ENCODE measurements at regions not wholly inside any gene's neighbourhood (a gene's known extent, or its start where the extent isn't known, plus 50 kb on each side); places are given as distances from the start of the nearest gene placed in this dataset.
A peak's percentile ranks its signal among the peaks of the same experiment; 100 is the strongest.

- Histone ChIP-seq H3F3A (ENCODE audit: low read length, unreplicated experiment) (no peaks in the 10 kb centered on the region), H3K36me3 (ENCODE audit: low read depth, low read length) (no peaks in the 10 kb centered on the region), H3K9me2 (replicated peaks; ENCODE audit: low read length) (no peaks in the 10 kb centered on the region), H3K79me2 (ENCODE audit: low read length) (no peaks in the 10 kb centered on the region), H3K4me2 (ENCODE audit: low read length) (no peak overlapping the region), H3K9ac (ENCODE audit: low read length) (no peak overlapping the region), H3K9me3 (ENCODE audit: low read length) (no peaks in the 10 kb centered on the region), H3K4me3 (ENCODE audit: low read length) (no peak overlapping the region), H3K27me3 (ENCODE audit: low read length) (no peaks in the 10 kb centered on the region), H3K4me1 (ENCODE audit: insufficient read depth, low read length) (no peaks in the 10 kb centered on the region), H2AFZ (ENCODE audit: low read length) (no peak overlapping the region), H4K20me1 (ENCODE audit: low read length) (no peaks in the 10 kb centered on the region), H3K27ac (ENCODE audit: low read length) (no peak overlapping the region)
- DNase-seq (no peak), ATAC-seq (peak; percentile 79)
- ChIA-PET POLR2A (ENCODE audit: unreplicated experiment) (no interaction called here), CTCF (no interaction called here)
- no TSS peak for BruUV-seq (replicated peaks)
- intact Hi-C loops (cut with micrococcal nuclease): no loop called here
- TF ChIP-seq CTCF (conservative IDR thresholded peaks at IDR 0.05; ENCODE audit: low read depth, low read length) (no peak), EZH2phosphoT487 (IDR thresholded peaks at IDR 0.05; ENCODE audit: borderline replicate concordance, low read length) (no peak)
These were observed 101.4 kb upstream of the PPM1H start for GRCh38 chr12:63036216-63036973.

GRCh38 chr12:63034601-63035000 is 99.7 kb upstream of the PPM1H start:
- no peaks in the 10 kb centered on the region for H4K20me1 ChIP-seq (ENCODE audit: low read length)
- no peak for DNase-seq
- no peaks in the 10 kb centered on the region for H3K79me2 ChIP-seq (ENCODE audit: low read length)
- no peak overlapping the region for H3K9ac ChIP-seq (ENCODE audit: low read length)
- TF ChIP-seq CTCF (conservative IDR thresholded peaks at IDR 0.05; ENCODE audit: low read depth, low read length) (no peak), EZH2phosphoT487 (IDR thresholded peaks at IDR 0.05; ENCODE audit: borderline replicate concordance, low read length) (no peak), EZH2 (IDR thresholded peaks at IDR 0.05; ENCODE audit: low read length, unreplicated experiment) (no peak)
- no peaks in the 10 kb centered on the region for H3K9me3 ChIP-seq (ENCODE audit: low read length)
- H3K27me3 ChIP-seq (ENCODE audit: low read length): no peaks in the 10 kb centered on the region
- no TSS peak for BruUV-seq (replicated peaks)
- no peaks in the 10 kb centered on the region for H3K4me1 ChIP-seq (ENCODE audit: insufficient read depth, low read length)
- H3K9me2 ChIP-seq (replicated peaks; ENCODE audit: low read length): no peaks in the 10 kb centered on the region
- H3K4me2 ChIP-seq (ENCODE audit: low read length): no peak overlapping the region
- ChIA-PET CTCF (no interaction called here), POLR2A (ENCODE audit: unreplicated experiment) (no interaction called here)
- H3K27ac ChIP-seq (ENCODE audit: low read length): no peak overlapping the region
- H3F3A ChIP-seq (ENCODE audit: low read length, unreplicated experiment): no peaks in the 10 kb centered on the region
- intact Hi-C loops (cut with micrococcal nuclease): no loop called here
- no peak overlapping the region for H2AFZ ChIP-seq (ENCODE audit: low read length)
- no peak for ATAC-seq
- H3K4me3 ChIP-seq (ENCODE audit: low read length): no peak overlapping the region
- no peaks in the 10 kb centered on the region for H3K36me3 ChIP-seq (ENCODE audit: low read depth, low read length)

GRCh38 chr12:63029676-63030075 is 94.7 kb upstream of the PPM1H start:
- no peaks in the 10 kb centered on the region for H3K9me3 ChIP-seq (ENCODE audit: low read length)
- ChIA-PET CTCF (no interaction called here), POLR2A (ENCODE audit: unreplicated experiment) (no interaction called here)
- H3K27me3 ChIP-seq (ENCODE audit: low read length): no peaks in the 10 kb centered on the region
- no peak overlapping the region for H3K9ac ChIP-seq (ENCODE audit: low read length)
- no peaks in the 10 kb centered on the region for H3K79me2 ChIP-seq (ENCODE audit: low read length)
- no peak overlapping the region for H2AFZ ChIP-seq (ENCODE audit: low read length)
- no peak overlapping the region for H3K27ac ChIP-seq (ENCODE audit: low read length)
- H3K4me1 ChIP-seq (ENCODE audit: insufficient read depth, low read length): no peaks in the 10 kb centered on the region
- TF ChIP-seq CTCF (conservative IDR thresholded peaks at IDR 0.05; ENCODE audit: low read depth, low read length) (no peak), EZH2 (IDR thresholded peaks at IDR 0.05; ENCODE audit: low read length, unreplicated experiment) (no peak), EZH2phosphoT487 (IDR thresholded peaks at IDR 0.05; ENCODE audit: borderline replicate concordance, low read length) (no peak)
- BruUV-seq (replicated peaks): no TSS peak
- no peaks in the 10 kb centered on the region for H3K36me3 ChIP-seq (ENCODE audit: low read depth, low read length)
- H4K20me1 ChIP-seq (ENCODE audit: low read length): no peaks in the 10 kb centered on the region
- ATAC-seq (no peak), DNase-seq (no peak)
- H3F3A ChIP-seq (ENCODE audit: low read length, unreplicated experiment): no peaks in the 10 kb centered on the region
- H3K4me3 ChIP-seq (ENCODE audit: low read length): no peak overlapping the region
- no peaks in the 10 kb centered on the region for H3K9me2 ChIP-seq (replicated peaks; ENCODE audit: low read length)
- no peak overlapping the region for H3K4me2 ChIP-seq (ENCODE audit: low read length)
- intact Hi-C loops (cut with micrococcal nuclease): no loop called here

Measured in PC-3 (cell line).